NOMO-1 (cell line): ENCODE measurements at regions not wholly inside any gene's neighbourhood (a gene's known extent, or its start where the extent isn't known, plus 50 kb on each side); places are given as distances from the start of the nearest gene placed in this dataset.
A peak's percentile ranks its signal among the peaks of the same experiment; 100 is the strongest.
"Not testable (repeated sequence)": the region's sequence is repeated elsewhere in the genome, so short reads cannot be mapped to it uniquely, and the experiment has no call there.

ENCODE experiments used
- DNase-seq, 2 experiments: peaks; one replicate each; lab custom pipeline; 2025; ENCODE audit not compliant: unreplicated experiment in 2 of 2; lab: John Stamatoyannopoulos, UW

GRCh38 chr2:14099101-14099500 lies 533.4 kb upstream of the LRATD1 start:
- DNase-seq, result not testable (repeated sequence)

GRCh38 chr2:14114275-14114674 lies 518.2 kb upstream of the LRATD1 start:
- no peak for DNase-seq

DNA sequence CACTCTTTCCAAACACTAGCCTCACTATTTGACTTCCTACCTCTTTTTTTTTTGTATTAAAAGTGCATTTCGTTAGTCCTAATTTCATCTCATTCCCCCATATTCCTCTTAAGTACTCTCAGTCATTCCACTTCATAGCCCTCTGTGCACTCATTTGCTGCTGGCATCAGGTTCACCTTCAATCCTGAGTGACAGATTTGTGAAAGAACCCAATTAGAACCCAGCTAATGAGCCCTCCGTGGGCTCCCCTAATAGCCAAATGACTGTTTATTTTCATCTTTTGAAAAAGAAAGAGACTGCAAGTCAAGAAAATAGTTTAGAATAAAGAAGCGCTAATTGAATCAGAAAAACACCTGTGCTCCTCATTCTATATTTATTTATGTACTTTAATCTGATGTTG lies 512.1 kb upstream of the LRATD1 start:
- DNase-seq, result no peak

DNA sequence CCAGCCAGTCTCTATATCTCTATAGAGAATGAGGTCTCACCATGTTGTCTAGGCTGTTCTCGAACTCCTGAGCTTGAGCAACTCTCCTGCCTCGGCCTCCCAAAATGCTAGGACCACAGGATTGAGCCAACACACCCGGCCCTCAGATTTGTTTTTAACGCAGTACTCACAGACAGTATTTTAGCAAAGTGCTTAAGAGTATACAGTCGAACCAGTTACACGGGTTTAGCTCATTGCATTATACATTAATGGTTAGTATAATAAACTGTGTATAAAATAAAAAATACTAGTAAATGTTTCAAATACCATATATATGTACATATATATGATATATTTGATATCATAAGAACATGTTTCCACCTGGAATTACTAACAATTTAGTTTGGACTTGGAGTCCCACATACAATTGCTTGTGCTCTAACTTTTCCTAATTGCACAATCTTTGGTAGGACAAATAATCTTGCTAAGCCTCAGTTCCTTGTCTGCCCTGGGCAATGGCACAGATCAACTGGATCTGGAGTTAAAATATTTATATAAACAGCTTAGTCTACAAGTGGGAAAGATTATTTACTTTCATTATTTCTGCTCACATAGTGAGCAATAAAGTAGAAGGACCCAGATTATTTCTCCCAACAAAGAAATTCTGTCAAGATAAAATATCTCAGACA lies 508.9 kb upstream of the LRATD1 start:
- no peak for DNase-seq

DNA sequence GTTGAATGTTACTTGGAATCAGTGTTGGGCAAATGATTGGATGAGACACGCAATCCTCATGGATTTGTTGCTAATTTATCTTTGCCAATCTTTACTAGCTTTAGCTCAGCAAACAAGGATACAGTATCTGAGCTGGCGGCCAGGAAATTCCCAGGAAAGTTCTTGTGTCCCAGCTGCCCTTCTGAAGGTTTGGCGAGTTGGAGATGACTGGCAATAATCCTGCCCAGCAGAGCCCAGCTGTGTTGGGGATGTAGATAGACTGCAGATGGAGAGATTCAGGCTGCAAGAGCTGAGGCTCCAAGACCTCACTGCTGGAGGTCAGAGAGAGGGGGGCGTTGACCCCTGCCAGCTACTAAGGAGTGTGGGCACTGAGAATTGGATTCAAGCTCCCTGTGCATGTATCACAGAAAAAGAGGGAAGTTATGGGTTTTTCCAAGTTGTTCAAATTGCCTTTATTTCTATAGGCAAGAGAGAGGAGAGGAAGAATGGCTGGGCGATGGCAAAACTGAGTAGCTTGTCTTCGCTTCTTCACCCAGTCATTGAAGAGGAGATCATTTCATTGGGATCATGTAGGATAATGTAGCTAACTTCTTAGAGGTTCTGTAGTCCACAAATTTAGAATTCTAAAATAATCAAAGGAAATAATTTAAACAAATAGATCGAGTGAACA lies 506.8 kb upstream of the LRATD1 start:
- peak in 1 of 2 experiments; percentile 2 for DNase-seq

GRCh38 chr2:14126846-14127245 lies 505.7 kb upstream of the LRATD1 start:
- DNase-seq, result no peak

- DNase-seq, result no peak
Measured at GRCh38 chr2:14127765-14128164, 504.8 kb upstream of the LRATD1 start.

GRCh38 chr2:14132386-14132785 lies 500.1 kb upstream of the LRATD1 start:
- DNase-seq, result no peak

- no peak for DNase-seq
Measured at GRCh38 chr2:14134771-14135170, 497.7 kb upstream of the LRATD1 start.

- DNase-seq, result no peak
Measured at GRCh38 chr2:14136030-14136429, 496.5 kb upstream of the LRATD1 start.

GRCh38 chr2:14137643-14138042 lies 494.9 kb upstream of the LRATD1 start:
- DNase-seq, result no peak

DNA sequence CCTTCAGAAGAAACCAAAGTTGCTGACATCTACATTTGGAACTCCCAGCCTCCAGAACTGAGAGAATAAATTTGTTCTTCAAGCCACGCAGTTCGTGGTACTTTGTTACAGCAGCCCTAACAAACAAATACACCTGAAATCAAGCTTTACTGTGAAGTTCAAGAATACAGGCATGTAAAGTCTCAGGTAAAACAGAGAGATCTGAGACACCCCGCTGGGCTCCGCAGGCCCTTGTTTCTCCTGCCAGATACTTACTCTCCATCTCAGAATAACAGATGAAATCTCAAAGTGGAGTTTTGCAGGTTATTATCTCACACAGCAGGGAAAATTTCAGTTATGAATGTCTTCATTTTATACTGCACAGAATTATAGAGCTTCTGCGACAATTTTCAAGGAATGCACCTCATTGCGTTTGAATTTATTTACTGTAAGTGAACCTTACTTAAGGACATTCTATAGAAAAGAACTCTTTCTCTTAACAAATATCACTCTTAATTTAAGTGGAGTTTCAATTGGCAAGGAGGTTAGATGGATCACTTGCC lies 492.4 kb upstream of the LRATD1 start:
- DNase-seq, result no peak

GRCh38 chr2:14143435-14143834 lies 489.1 kb upstream of the LRATD1 start:
- DNase-seq, result peak; percentile 1

DNA sequence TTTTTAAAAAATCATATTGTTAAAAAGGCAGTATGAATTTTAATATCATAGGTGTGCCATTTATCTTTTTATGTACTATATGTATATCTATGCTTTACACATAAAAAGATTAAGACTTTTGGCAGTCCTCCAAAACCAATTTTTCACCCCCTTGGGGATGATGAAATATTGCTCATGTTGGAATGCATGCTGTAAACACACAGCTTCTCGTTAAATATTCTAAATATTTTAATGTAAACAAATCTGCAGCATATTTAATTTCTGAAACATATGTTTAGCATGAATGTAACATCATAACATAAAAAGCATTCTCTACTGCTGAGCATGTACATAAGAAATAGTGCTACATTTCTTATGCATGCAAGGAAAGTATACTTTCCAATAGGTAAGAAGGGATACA lies 484.3 kb upstream of the LRATD1 start:
- DNase-seq, result no peak

DNA sequence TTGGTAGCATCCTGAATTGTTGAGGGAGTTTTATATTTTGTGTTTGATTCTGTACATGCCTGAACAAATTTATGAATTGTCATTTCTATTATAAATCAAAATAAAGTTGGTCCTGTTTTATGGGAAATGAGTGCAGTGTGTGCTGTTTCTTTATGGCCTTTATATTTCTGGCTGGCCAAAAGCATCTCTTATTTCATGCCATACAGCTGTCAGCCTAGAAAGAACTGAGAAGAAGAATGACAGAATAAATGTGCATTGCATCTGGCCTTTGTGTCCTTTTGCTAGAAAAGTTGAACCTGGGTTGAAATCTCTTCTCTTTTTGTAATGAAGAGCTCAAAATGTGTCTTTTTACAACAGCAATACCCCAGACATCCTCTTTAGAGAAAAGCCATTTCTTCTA lies 474.7 kb upstream of the LRATD1 start:
- DNase-seq, result no peak

GRCh38 chr2:14180333-14180732 lies 452.2 kb upstream of the LRATD1 start:
- DNase-seq, result no peak

- DNase-seq, result no peak
Measured at GRCh38 chr2:14182227-14182946, 450.1 kb upstream of the LRATD1 start.

DNA sequence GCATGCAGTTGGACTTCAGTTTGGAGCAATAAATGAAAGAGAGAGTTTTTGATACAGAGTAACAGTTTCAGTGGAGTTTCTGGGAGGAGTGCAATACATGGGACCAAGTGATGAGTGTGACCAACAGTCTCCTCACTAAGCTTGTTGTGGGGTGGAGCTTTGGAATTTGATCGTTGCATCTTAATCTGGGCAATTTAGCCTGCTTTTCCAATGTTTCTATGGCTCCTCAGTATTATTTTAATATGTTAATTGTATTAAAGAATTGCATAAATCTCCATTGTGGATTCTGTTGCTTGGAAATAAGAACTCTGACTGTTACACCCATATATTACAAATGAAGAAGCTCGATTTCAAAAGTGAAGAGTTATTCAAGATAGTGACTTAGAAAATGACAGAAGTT lies 446.6 kb upstream of the LRATD1 start:
- no peak for DNase-seq

- no peak for DNase-seq
Measured at GRCh38 chr2:14188446-14188845, 444.1 kb upstream of the LRATD1 start.

- no peak for DNase-seq
Measured at GRCh38 chr2:14189929-14190328, 442.6 kb upstream of the LRATD1 start.

- no peak for DNase-seq
Measured at GRCh38 chr2:14194233-14194632, 438.3 kb upstream of the LRATD1 start.

- DNase-seq, result no peak
Measured at GRCh38 chr2:14197293-14197692, 435.2 kb upstream of the LRATD1 start.
